Femur (tissue), 1 donor: ENCODE measurements at regions not wholly inside any gene's neighbourhood (a gene's known extent, or its start where the extent isn't known, plus 50 kb on each side); places are given as distances from the start of the nearest gene placed in this dataset.
A peak's percentile ranks its signal among the peaks of the same experiment; 100 is the strongest.

Experiments used
- DNase-seq: peaks from one replicate; pipeline ENCODE4 v3.0.0-alpha.2; 2017

DNA sequence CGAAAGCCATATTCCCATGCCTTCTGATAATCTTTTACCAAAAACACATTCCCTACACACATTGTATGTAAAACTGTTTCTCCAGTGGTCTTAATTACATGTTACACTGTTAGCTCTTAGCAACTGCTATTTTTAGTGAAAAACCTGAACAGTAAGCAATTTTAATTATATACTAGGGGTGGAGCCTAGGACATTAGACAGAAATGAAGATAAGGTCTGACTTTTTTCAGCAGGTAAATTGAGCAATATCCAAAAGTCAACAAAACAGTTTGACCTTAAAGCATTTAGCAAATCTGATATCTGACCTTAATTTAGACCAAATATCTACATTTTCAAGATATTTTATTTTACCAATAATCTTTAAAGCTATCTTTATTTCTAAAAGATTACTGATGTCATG lies 60.2 kb downstream of the PDE6H start:
- DNase-seq, result no peak

DNA sequence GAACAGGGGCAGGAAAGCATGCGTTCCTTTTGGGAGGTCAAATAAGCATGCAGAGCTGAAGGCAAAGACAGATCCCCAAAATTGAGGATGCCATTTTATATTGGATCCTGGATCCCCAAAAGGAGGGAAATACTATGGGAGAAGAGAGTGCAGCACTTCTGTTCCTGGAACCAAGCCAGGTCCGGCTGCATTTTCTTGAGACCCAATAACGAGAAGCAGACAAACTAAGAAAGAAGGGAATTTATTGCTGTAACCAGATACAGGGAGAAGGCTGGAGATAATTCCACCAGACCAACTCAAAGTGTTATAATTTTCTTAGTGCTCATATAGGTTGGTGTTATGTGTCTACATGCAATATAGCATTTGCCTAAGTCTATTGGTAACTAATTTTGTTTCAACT lies 60.8 kb downstream of the PDE6H start:
- no peak for DNase-seq

DNA sequence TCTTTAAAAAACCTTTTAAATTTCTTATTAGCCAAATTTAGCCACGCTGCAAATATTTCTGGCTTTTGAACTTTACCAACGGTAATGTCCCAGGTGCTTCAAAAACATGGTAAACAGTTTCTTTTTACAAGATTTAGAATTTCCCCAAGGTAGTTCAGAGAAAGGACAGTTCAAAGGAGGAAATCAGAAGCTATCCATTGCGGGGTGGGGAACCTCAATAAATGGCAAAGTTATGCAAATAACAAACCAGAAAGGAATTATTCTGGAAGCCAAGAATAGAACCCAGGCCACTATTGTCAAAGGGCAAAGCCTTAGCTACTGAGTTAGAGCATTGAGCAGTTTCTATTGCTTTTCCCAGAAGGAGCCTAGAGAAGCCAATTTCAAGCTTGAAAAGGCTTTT lies 62.3 kb downstream of the PDE6H start:
- DNase-seq, result no peak

GRCh38 chr12:15037091-15037687 lies 64.3 kb downstream of the PDE6H start:
- DNase-seq, result no peak

DNA sequence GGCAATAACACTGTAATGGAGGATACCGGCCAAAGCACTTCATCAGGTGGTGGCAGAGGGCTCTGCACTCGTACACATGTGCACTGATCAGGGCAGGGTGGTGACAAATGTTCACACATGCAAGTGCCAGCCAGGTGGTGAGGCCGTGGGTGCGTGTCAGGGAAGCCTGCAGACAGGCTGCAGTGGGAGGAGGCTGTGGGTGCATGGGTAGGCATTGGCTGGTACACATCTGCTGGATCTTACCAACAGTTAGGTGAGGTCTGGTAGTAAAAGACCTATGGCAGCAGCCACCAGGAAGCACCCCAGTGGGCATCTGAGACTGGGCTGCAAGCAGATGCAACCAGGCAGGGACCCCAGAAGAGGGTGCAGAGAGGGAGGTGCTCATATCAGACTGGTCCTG lies 65.3 kb downstream of the PDE6H start:
- DNase-seq, result no peak

DNA sequence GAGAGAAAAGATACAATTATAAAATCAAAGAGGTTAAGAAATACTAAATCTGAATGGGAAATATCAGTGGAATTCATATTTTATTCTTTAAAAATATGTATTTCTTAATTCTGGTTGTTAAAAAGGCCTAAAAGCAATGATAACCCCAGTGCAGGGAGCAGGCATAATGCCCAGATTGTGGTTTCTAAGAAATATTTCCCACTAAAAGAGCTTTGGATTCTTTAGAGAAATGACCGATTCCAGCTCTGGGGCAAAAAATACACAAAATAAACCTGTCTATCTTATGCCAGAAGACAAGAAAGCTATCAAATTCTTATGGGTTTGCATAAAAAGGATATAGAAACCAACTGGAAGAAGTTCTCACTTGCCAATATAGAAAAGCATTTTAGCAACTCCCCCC lies 71.6 kb downstream of the PDE6H start:
- no peak for DNase-seq

DNA sequence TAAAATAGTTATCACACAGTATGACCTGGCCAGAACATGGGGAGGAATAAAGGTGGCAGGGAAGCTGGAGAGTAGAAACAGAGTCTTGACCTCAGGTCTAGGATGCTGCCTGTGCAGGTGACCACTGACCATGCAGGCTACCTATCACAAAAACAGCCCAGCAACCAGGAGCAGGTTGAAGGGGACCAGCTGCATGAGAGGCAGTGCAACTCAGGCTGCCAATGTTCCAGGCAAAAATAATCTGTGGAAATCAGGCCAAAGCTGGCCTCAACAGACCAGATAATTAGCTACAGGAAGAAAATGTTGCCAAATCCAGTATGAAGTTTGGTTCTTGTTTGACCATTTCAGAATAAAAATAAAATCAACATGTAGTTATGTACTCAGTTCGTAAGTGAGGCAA lies 72.6 kb downstream of the PDE6H start:
- no peak for DNase-seq

DNA sequence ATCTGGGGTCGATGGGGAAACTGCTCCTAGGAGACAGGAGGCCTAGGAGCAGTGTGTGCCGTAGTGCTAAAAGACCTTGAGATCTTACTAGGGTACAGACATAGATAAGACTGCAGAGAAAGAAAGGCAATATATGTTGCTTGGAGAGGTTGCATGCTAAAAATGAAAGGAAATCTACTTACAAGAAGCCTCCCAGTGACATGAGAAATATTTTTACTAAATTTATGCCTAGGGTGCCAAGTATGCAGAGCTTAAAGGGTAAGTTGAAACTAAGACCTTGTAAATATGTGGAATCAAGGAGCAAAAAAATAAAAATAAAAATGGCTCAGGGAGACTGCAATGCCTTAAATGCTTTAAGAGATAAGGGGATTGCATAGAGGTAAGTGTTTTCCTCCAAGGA lies 74.8 kb downstream of the PDE6H start:
- DNase-seq, result no peak

GRCh38 chr12:15049461-15050153 lies 76.8 kb downstream of the PDE6H start:
- DNase-seq, result no peak

- DNase-seq, result peak; percentile 75
Measured at GRCh38 chr12:15050659-15051058, 77.8 kb downstream of the PDE6H start.

- no peak for DNase-seq
Measured at GRCh38 chr12:15052691-15053090, 79.8 kb downstream of the PDE6H start.

DNA sequence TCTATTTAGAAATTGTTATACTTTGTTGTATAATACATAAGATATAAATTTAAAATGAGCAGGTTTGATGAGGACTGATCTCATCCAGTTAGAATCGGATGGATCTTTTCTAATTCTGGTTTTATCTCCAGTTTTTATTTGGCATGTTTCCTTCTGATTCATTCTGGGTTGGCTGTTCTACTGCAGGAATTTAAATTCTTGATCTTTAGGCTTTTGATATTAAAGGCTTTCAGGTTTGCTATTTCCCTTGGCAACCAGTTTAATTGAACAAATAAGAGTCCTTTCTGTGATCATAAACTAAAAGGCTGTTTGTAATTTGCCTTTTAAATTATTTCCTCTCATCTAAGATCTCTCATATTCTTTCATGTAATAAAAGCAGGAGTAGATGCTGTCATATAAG lies 83.4 kb downstream of the PDE6H start:
- no peak for DNase-seq
